ENCODE measurements at regions not wholly inside any gene's neighbourhood (a gene's known extent, or its start where the extent isn't known, plus 50 kb on each side); places are given as distances from the start of the nearest gene placed in this dataset.
"Not testable (repeated sequence)": the region's sequence is repeated elsewhere in the genome, so short reads cannot be mapped to it uniquely, and the experiment has no call there.

- Histone ChIP-seq H3K4me1 (peaks cover 0 to 16% (median 7%) of the 10 kb centered on the region in 4 donors), H3K27ac (no peak overlapping the region)
Observed at GRCh38 chr17:71098071-71098470, 928.7 kb downstream of the KCNJ2 start.

DNA sequence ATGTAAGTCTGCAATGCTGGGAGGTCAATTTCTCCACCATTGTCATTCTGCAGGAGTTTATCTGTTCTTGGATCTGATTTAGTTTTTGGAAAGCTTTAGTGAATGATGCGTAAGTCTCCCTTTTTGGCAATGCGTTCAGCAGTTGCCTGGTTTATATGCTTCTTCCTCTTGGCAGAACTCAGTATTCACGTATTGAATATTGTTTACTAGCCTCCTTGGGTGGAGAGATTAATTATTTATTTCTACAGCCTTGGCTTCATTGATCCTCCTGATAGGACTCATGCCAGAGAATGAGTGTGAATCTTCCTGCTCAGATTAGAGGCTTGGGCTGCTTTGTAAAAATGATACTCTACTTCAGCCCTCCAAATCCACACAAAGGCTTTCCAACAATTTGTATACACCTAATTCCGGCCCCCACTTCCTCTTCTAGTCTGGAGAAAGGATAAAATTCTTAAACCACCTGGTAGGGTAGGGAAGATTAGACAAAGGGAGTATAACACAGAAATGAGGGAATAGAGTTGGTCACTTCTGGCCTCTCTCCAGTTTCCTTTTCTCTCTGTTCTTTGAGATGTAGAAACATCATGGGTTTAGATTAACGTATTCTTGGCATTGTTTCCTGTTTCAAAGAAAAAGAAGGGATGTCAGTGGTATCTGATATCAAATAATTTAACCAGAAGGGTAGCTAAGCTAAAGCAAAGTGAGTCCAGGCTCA is 929.8 kb downstream of the KCNJ2 start:
- TF ChIP-seq POLR2A (IDR thresholded peaks at IDR 0.05) (no peak), CTCF (IDR thresholded peaks at IDR 0.05) (no peak), EP300 (IDR thresholded peaks at IDR 0.05) (no peak)
- DNase-seq = no peak
- Histone ChIP-seq H3K36me3 (no peaks in the 10 kb centered on the region), H3K27me3 (no peaks in the 10 kb centered on the region), H3K4me1 (peaks cover 0 to 16% (median 7%) of the 10 kb centered on the region in 4 donors), H3K27ac (no peak overlapping the region), H3K9me3 (no peaks in the 10 kb centered on the region), H3K4me3 (no peak overlapping the region)
- 34 to 41% (median 38%) methylated on average over 5 of the region's 5 CpGs for WGBS, 5 donors
- intact Hi-C loops (cut with DNase I; ENCODE audit: low total_unique reads) = no loop called here

More at GRCh38 chr17:71098071-71098470, 928.7 kb downstream of the KCNJ2 start:
- Histone ChIP-seq H3K4me3 (no peak overlapping the region), H3K9me3 (no peaks in the 10 kb centered on the region), H3K36me3 (no peaks in the 10 kb centered on the region), H3K27me3 (no peaks in the 10 kb centered on the region)
- 20 to 32% (median 24%) methylated on average over 4 of the region's 4 CpGs for WGBS, 5 donors
- intact Hi-C loops (cut with DNase I; ENCODE audit: low total_unique reads) = no loop called here
- TF ChIP-seq POLR2AphosphoS5 (IDR thresholded peaks at IDR 0.05) = no peak
- TF ChIP-seq POLR2A (IDR thresholded peaks at IDR 0.05) = no peak
- no peak for TF ChIP-seq EP300 (IDR thresholded peaks at IDR 0.05)
- no peak for TF ChIP-seq CTCF (IDR thresholded peaks at IDR 0.05)
- DNase-seq = no peak

DNA sequence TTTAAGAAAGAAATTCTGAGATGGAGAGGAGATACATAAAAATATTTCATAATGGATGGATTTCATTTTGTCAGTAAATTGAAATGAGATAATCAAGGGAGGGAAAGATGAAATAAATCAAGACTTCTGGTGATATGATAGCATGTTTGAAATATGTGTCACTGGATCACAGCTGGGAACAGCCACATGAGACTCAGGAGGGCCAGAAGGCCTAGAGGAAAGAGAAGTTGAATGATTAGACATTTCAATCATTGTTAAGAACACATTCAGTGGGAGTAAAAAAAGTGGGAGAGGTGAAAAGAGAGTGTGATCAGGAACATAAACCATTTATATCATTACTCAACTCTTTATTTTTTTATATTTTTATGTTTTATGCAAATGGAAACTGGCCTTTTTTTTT is 933.4 kb downstream of the KCNJ2 start:
- Histone ChIP-seq H3K36me3 (no peaks in the 10 kb centered on the region), H3K27me3 (no peaks in the 10 kb centered on the region), H3K27ac (no peak overlapping the region), H3K9me3 (no peaks in the 10 kb centered on the region), H3K4me3 (no peak overlapping the region), H3K4me1 (peaks cover 0 to 16% (median 7%) of the 10 kb centered on the region in 4 donors)
- DNase-seq = no peak
- intact Hi-C loops (cut with DNase I; ENCODE audit: low total_unique reads) = no loop called here
- TF ChIP-seq POLR2AphosphoS5 (IDR thresholded peaks at IDR 0.05) (no peak), EP300 (IDR thresholded peaks at IDR 0.05) (no peak), POLR2A (IDR thresholded peaks at IDR 0.05) (no peak), CTCF (IDR thresholded peaks at IDR 0.05) (no peak)

GRCh38 chr17:71104225-71104624 is 934.9 kb downstream of the KCNJ2 start:
- peaks cover 0 to 4% (median 2%) of the 10 kb centered on the region in 4 donors for H3K4me1 ChIP-seq
- H3K27me3 ChIP-seq = no peaks in the 10 kb centered on the region
- no peak for TF ChIP-seq POLR2AphosphoS5 (IDR thresholded peaks at IDR 0.05)
- TF ChIP-seq EP300 (IDR thresholded peaks at IDR 0.05) = no peak
- no peak for TF ChIP-seq POLR2A (IDR thresholded peaks at IDR 0.05)
- TF ChIP-seq CTCF (IDR thresholded peaks at IDR 0.05) = no peak
- H3K4me3 ChIP-seq = no peak overlapping the region
- no peaks in the 10 kb centered on the region for H3K36me3 ChIP-seq
- H3K9me3 ChIP-seq = no peaks in the 10 kb centered on the region
- no peak for DNase-seq
- H3K27ac ChIP-seq = no peak overlapping the region
- intact Hi-C loops (cut with DNase I; ENCODE audit: low total_unique reads) = no loop called here

GRCh38 chr17:71106056-71106455 is 936.7 kb downstream of the KCNJ2 start:
- DNase-seq; H3K27ac ChIP-seq; H3K36me3 ChIP-seq; H3K9me3 ChIP-seq; intact Hi-C loops (cut with DNase I; ENCODE audit: low total_unique reads); H3K4me3 ChIP-seq; H3K4me1 ChIP-seq; H3K27me3 ChIP-seq: not testable (repeated sequence)

All from stomach (tissue), 8 donors.